SIG-M5 (cell line): ENCODE measurements at regions not wholly inside any gene's neighbourhood (a gene's known extent, or its start where the extent isn't known, plus 50 kb on each side); places are given as distances from the start of the nearest gene placed in this dataset.
"Not testable (repeated sequence)": the region's sequence is repeated elsewhere in the genome, so short reads cannot be mapped to it uniquely, and the experiment has no call there.

ENCODE experiments used
- DNase-seq: peaks from one replicate; lab custom pipeline; 2025; lab: John Stamatoyannopoulos, UW

- no peak for DNase-seq
Measured at GRCh38 chr6:105714846-105715245, 312.0 kb upstream of the PREP start.

- DNase-seq = no peak
Measured at GRCh38 chr6:105713474-105714118, 310.7 kb upstream of the PREP start.

GRCh38 chr6:105711216-105711615, 308.3 kb upstream of the PREP start:
- no peak for DNase-seq

DNA sequence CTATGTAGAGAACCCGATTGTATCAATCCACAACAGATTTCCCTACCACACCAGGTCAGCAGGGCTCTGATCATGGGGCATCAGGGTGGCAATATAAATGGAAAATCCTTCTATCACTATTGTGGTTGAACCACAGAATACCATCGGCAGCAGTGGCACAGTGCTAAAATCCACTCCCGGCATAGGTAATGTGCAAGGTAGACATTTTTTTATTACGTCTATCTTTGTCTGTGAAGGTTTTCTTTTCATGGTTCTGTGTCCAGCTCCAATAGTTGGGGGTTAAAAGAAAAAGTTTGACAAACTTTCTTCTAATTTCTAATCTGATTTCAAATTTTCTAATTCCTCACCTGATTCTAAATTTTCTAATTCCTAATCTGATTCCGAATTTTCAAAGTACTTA, 302.7 kb upstream of the PREP start:
- no peak for DNase-seq

- no peak for DNase-seq
Measured at GRCh38 chr6:105695461-105695860, 292.6 kb upstream of the PREP start.

DNA sequence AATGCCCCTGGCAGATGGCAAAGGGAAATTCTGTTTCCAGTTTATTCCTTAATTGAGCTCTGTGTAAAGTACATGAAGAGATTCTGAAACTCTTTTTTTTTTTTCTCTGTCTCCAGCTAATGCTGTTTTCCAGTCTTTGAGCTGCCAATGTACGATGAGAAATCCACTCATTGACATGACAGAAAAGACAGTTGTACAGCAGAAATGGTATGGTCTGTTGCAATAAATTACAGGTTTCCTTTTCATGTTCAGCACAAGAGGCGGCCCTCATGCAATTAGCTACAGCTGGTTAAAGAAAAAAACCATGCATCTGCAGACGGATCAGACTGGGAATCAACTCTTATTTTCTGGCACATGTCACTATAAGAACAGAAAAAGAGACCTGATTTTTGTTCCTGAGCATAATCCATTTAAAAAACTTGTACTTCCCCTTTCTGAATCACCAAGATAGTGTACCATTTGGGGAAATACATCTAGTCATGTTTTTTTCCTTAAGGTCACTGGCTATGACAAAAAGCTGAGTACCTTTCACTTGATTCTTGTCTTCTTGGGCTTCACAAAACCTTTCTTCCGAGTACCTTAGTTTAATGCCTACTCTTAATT, 289.8 kb upstream of the PREP start:
- DNase-seq = no peak

GRCh38 chr6:105691971-105692370, 289.1 kb upstream of the PREP start:
- no peak for DNase-seq

DNA sequence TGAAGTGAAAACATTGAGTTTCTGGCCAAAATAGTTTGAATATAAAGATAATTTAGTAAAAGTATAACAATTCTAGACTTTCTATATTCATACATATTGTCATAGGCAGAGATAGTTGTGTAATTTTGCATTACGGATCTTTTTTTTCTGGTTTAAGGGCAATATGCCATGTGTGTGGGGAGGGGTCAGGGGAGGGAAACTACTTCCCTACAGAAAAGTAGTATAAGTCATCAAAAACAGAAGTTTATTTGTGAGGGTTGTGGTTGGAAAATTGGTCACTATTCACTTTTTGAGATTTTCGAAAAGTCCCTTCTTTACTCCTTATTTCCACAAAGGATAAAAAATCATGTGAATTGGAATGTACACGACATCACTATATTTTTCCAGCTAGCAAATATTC, 288.2 kb upstream of the PREP start:
- DNase-seq = no peak

DNA sequence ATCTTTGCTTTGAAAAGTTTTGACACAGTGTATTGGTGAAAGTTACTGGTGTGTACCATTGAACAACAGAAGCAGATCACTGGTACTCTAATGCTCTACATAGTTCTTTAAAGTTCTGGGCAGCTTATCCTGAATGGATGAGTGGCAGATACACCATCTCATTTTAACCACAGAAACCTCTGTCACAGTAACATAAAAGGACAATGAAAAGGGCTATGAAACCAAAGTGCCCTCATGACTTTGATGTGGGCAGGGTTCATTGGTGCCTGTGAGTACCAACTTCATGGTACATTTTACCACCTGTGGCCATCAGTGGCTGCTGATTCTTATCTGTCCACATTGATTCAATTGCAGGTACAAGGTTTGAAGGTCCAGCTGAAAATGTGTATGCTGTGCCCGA, 285.7 kb upstream of the PREP start:
- DNase-seq = no peak

DNA sequence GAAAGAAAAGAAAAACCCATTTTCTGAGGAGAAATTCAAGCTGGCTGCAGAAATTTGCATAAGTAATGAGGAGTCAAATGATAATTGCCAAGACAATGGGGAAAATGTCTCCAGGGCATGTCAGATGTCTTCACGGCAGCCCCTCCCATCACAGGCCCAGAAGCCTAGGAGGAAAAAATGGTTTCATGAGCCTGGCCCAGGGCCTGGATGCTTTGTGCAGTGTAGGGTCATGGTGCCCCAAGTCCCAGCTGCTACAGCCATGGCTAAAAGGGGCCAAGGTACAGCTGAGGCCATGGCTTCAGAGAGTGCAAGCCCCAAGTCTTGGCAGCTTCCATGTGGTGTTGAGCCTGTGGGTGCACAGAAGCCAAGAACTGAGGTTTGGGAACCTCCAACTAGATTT, 283.9 kb upstream of the PREP start:
- DNase-seq = not testable (repeated sequence)

DNA sequence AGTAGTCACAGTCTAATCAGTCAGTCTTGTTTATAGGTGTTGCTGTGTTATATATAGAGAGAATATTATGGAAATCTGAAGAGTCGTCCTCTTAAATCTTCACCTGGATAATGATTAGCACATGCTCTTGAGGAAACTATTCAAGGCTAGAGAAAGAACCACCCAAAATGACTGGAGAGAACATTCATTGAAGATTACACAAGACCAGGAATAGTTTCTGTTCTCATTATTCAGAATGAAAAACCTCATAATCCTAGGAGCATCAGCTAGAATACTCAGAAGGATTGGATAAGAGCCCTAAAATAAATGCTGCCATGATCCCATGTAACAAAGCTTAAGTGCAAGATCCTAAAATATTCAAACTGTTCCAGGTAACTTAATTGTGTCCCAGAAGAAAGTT, 278.2 kb upstream of the PREP start:
- DNase-seq = no peak

- no peak for DNase-seq
Measured at GRCh38 chr6:105680131-105680530, 277.2 kb upstream of the PREP start.

DNA sequence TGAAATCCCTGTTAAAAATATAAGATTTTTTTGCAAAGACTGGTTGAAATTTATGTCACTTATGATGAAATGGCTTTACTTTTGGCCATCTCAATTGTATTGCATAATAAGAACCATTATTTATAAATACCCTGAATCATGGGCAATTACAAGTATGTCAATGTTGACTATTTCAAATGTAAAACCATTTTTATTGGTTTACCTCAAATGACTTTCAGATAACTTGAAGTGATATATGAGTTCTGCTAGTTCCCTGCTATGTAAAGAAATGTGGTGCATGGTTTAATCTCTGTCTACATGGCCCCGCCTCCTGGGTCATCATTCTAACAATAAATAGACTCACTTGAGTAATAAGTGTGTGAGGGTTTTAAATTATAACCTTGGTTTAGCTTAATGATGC, 275.6 kb upstream of the PREP start:
- DNase-seq = no peak

DNA sequence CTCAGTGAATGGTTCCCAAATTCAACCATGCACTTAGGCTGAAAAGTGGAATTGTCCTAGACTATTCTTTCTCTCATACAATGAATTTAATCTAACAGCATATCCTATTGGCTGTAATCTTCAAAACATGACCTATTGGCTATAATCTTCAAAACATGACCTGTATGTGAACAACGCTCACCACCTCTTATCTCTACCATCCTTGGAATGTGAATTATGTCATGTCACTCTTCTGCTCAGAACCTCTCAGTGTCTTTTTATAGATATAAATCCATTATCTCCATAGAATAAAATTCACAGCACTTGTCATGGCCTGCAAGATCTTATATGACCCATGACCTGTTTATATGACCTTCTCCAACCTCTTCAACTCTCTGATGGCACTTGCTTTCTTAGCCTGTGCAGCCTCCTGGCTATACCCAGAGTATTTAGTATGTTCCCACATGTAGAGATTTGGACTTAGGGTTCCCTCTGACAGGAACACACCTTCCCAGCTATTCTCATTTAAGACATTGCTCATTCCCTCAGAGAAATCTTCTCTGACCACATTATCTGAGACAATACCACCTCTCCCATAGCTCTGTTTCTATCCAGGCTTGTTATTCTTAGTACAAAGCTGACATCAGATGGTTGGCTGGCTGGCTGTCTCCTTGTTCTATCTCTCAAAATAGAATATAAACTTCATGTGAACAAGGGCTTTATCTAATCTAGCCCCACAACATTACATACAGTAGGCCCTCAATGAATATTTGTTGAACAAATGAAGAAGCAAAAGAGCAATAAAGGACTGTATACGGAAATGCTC, 275.0 kb upstream of the PREP start:
- no peak for DNase-seq

DNA sequence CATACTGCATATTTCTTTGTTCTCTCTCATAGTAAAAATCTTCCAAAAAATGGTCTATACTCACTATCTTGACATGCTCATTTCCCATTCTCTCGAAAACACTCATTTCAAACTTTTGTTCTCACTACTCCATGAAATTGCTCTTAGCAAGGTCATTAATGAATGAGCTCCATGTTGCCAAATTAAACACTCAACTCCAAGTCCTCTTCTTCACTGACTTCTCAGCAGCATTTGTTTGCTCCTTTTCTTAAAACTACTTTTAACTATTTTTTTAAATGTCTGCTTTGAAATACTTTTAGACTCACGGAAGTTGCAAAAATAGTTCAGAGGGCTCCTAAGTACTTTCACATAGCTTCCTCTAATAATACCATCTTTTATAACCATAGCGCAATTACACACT, 274.0 kb upstream of the PREP start:
- no peak for DNase-seq

- DNase-seq = no peak
Measured at GRCh38 chr6:105675715-105676397, 273.0 kb upstream of the PREP start.

GRCh38 chr6:105672856-105673538, 270.1 kb upstream of the PREP start:
- DNase-seq = not testable (repeated sequence)

DNA sequence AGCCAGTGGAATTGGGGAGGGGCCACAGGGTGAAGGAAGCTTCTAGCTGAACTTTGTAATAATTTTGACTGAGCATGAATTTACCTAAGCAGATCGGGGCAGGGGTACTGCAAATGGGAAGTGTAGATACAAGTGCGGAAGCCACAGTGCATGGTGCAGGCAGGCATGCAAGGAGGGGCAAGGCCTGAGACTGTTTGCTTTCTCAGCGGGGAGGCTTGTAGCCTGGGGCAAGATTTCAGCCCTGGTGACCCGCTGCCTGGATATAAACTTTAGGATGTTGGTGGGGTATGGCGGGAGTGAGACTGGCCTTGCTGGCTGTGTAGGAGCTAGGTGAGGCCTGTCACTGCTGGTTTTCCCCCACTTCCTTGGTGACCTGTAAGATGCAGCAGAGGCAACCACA, 266.4 kb upstream of the PREP start:
- no peak for DNase-seq

GRCh38 chr6:105667056-105667455, 264.2 kb upstream of the PREP start:
- DNase-seq = no peak

DNA sequence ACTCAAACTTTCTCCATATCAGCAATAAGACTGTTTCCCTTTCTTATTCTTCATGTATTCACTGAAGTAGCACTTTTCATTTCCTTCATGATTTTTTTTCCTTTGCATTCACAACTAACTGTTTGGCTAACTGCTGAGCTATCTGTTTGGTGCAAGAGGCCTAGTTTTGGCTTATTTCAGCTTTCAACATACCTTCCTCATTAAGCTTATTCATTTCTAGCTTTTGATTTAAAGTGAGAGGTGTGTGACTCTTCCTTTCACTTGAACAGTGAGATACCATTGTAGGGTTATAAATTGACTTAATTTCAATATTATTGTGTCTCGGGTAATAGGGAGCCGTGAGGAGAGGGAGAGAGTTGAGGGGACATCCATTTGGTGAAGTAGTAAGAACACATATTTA, 262.0 kb upstream of the PREP start:
- DNase-seq = no peak

DNA sequence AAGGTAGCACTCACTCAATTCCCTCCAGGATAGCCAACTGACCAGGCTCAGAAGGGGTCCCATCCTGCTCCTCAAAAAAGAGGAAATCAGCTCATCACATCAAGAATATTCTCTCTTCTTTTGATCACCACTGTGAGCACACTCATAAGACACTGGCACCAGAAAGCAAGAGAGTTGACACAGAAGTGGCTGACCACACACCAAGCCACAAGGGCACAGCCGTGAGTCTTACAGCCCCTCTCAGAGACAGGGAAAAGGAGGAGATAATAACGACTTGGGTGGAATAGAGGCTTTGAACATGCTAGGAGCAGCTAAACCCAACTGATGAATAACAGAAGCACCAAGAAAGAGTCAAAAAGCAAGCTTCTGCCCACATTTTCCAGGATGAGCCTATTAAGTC, 249.1 kb upstream of the PREP start:
- DNase-seq = no peak

DNA sequence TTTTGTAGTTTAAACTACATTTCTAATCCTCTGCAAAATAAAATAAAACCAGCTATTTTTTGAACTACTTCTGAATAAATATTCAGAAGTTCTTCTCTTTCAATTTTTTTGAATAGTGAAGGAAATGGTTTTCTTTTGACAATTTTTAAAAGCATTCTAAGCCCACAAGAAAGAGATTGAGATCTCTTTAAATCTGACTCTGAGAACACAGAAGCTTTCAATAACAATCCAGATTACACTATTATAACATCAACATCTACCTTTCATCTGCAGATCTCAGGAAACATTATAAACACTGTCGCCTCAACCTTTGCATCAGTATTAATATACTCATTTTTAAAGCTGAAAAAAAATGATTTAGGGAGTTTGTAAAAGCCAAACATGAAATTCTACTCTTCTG, 247.5 kb upstream of the PREP start:
- DNase-seq = no peak
